HG02938 (cell line): ENCODE measurements at regions not wholly inside any gene's neighbourhood (a gene's known extent, or its start where the extent isn't known, plus 50 kb on each side); places are given as distances from the start of the nearest gene placed in this dataset.
"Not testable (repeated sequence)": the region's sequence is repeated elsewhere in the genome, so short reads cannot be mapped to it uniquely, and the experiment has no call there.

Experiments
- ATAC-seq: cut with Tn5 transposase; IDR thresholded peaks from one replicate; pipeline ENCODE4 v1.9.1; 2021; ENCODE audit warnings: mild to moderate bottlenecking, moderate library complexity; ENCODE audit not compliant: unreplicated experiment

DNA sequence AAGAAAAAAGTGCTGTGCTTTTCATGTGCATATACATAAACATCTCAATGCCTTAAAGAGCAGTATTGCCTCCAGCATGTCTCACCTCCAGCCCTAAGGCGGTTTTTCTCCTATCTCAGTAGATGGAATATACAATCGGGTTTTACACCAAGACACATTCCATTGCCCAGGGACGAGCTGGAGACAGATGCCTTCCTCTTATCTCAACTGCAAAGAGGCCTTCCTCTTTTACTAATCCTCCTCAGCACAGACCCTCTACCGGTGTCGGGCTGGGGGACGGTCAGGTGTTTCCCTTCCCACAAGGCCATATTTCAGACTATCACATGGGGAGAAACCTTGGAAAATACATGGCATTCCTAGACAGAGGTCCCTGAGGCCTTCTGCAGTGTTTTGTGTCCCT is 385.3 kb downstream of the AMY1C start:
- not testable (repeated sequence) for ATAC-seq

DNA sequence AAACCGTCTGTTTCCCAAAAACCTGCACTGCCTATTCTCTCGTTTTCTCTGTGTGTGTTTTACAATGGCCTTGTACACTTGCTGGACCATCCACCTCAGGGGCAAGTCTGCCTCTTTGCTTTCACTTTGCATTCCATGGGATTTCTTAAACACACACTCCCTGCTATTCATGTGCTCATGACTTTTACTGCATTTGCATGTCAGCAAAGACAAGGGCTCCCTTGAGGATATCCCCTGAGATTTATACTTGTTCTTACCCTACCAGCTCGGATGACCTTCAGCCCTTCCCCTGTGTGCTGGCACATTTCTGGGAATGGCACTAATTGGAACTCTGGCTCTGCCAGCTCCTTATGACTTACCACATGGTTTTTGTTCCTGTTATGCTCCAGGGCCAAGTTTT is 386.9 kb downstream of the AMY1C start:
- no peak for ATAC-seq

DNA sequence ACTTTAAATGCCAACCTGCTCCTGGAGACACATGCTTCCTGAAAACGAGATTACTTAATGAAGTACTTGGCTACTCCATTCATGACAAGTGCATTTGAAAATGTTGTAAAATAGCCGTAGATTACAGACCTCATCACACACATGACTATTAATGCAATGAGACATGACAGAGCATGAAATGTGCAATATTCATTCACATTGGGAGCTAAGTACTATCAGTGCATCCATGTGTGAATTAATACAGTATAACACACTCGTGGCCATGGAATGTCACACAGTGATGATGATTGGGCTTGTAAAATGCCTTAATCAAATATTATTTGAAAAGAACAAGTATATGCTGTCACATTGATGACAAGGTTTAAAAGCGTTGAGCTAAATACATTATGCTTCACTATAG is 407.0 kb downstream of the AMY1C start:
- ATAC-seq, result no peak

DNA sequence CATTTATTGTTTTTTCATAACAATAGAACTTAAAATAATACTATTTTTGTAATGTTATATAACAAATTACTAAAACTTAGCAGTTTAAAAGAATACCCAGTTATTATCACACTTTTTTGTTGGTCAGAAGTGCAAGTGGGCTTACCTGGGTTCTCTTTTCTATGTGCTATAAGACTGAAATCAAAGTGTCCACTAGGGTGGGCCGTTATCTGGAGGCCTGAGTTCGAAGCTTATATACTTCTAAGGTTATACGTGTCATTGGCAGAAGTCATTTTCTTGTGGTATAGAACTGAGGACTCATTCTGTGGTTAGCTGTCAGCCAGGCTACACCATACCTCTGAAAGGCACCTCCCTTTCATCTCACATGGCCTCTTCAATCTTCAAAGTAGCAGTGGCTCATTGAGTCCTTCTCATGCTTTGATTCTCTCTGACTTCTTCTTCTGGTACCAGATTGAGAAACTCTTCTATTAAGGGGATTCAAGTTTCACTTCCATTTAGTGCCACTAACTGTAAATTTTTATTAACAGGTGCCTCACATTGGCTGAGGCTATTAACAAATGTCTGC is 414.3 kb downstream of the AMY1C start:
- ATAC-seq, result no peak

DNA sequence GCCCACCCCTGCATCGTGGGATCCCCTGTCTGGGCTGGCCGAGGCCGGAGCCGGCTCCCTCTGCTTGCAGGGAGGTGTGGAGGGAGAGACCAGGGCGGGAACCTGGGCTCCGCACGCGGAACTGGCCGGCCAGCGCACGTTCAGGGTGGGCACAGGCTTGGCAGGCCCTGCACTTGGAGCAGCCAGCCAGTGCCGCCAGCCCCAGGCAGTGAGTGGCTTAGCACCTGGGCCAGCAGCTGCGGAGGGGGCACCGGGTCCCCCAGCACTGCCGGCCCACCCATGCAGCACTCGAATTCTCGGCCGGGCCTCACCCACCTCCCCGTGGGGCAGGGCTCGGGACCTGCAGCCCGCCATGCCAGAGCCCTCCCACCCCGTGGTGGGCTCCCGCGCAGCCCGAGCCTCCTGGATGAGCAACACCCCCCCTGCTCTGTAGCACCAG is 422.6 kb downstream of the AMY1C start:
- ATAC-seq, result no peak

DNA sequence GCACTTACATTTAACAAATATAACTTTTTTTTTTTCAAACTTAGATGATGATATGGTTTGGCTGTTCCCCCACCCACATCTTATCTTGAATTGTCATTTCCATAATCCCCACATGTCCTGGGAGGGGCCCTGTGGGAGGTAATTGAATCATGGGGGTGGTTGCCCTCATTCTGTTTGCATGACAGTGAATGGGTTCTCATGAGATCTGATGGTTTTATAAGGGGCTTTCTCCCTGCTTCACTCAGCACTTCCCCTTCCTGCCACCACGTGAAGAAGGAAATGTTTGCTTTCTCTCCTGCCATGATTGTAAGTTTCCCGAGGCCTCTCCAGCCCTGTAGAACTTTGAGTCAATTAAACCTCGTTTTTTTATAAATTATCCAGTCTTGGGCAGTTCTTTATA is 432.6 kb downstream of the AMY1C start:
- ATAC-seq, result no peak

DNA sequence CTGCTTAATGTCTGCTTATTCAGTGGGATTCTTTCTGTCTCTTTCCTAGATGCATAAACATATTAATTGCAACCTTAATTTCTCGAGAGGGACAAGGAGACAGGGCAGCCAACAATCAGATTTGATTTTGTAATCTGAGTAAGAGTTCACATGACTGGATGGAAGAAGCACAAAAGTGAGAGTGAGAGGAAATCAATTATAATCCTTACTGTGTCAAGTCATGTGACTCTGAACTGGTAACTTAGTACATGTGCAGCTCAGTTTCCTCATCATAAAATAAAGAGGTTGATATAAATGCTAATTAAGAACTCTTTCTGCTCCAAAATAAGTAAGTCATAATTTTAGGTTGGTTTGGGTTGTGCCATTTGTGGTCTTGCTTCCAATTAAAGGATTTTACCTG is 439.5 kb downstream of the AMY1C start:
- no peak for ATAC-seq

DNA sequence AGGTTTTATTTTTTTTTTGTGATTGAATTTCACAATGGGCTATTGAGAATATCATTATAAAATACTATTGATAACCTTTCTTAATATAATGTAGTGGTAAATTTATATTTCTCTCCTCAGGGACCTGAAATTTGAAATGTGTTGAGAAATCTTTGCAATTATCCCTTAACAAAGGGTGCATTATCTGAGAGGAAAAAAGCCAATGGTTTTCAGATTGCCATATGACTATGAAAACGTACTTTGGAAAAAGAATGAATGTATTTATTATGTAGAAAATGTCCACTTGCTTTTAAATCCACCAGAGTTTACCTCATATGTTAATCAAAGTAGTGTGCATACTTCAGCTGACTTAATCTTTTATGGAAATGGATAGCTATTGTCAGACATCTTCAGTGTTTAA is 441.1 kb downstream of the AMY1C start:
- no peak for ATAC-seq

DNA sequence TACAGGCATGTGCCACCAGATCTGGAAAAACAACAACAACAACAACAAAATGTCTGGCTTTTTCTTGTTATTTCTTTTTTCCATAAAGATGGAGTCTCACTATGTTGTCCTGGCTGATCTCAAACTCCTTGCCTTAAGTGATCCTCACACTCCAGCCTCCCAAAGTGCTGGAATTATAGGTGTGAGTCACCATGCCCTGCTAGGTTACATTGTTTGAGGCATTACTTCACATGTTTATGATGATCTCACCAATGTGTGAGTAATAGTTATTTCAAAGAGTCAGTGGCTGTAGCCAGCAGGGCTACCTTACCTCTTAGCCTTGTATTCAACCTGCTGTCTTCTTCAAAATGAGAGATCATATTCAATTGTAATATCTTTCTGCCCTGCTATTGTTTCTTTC is 445.7 kb downstream of the AMY1C start:
- no peak for ATAC-seq

DNA sequence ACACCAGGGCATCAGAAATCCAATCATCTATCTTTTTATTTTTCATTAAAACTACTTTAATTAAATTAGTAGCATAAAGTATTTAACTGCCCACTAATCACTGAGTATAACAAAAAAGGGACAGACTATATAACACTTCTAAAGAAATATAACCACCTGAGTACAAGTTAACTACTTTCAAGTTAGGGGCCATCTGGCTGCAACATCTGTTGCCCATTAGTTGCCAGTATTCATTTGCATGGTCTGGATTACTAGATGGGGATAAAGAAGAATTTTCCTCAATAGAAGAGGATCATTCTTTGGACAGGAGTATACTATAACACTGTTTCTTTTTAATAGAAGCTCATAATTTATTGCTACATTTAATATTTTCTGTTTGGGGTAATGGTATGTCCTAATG is 446.4 kb downstream of the AMY1C start:
- no peak for ATAC-seq

DNA sequence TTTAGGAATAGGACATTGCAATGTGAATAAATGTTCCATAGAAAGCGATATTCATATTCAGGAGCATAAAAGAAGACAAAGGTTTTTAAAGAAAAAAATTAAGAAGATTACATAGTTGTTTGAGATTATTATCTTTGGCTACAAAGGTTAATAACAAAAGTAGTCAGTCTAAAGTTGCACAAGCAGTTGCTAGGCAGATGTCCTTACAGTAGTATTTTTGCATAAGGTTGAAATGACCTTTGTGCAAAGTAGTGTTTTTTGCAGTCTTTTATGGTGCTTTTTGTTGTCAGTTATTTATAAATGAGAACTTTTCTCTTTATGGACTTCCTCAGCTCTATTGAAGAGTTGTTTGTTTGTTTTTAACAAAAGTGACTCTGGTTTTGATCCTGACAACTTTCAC is 447.8 kb downstream of the AMY1C start:
- ATAC-seq, result no peak

DNA sequence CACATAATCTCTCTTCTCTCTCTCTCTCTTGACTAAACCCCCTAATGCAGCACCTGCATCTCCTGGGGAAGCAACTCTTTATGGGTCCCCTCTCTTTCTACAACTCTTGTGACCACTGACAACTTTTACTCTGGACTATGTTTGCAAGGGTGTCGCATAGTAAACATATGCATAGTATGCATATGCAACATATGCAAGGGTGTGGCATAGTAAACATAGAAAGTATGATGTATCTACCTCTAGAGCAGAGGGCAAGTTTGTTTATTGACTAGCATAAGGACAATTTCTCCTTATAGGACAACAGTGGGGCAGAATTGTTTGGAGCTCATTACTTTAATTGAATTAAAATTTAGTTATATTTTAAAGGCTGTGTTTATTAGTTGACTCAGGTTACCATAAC is 462.5 kb downstream of the AMY1C start:
- ATAC-seq, result no peak

DNA sequence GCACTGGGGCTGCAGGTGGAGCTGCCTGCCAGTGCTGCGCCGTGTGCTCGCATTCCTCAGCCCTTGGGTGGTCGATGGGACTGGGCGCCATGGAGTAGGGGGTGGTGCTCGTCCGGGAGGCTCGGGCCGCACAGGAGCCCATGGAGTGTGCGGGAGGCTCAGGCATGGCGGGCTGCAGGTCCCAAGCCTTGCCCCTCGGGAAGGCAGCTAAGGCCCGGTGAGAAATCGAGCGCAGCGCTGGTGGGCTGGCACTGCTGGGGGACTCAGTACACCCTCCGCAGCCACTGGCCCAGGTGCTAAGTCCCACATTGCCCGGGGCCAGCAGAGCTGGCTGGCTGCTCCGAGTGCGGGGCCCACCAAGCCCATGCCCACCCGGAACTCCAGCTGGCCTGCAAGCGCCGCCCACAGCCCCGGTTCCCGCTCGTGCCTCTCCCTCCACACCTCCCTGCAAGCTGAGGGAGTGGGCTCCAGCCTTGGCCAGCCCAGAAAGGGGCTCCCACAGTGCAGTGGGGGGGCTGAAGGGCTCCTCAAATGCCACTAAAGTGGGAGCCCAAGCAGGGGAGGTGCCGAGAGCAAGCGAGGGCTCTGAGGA is 467.8 kb downstream of the AMY1C start:
- ATAC-seq, result not testable (repeated sequence)

DNA sequence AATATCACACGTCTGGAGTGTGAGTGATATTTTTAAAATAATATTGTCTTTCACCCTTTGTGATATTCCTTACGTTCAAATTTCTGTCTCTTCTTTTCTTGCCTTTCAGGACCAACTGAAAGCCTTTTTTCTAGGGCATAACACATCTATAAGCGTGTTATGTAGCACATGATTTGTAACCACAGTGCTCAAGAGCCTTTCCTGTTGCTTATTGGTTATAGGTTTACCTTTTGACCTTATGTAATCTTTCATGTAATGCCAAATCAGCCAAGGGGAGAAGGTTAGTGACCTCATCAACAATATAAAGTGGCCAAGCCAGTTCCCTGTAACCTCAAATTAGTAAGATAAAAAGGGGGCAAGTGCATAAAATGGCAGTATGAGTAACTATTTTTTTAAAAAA is 480.2 kb downstream of the AMY1C start:
- ATAC-seq, result no peak

DNA sequence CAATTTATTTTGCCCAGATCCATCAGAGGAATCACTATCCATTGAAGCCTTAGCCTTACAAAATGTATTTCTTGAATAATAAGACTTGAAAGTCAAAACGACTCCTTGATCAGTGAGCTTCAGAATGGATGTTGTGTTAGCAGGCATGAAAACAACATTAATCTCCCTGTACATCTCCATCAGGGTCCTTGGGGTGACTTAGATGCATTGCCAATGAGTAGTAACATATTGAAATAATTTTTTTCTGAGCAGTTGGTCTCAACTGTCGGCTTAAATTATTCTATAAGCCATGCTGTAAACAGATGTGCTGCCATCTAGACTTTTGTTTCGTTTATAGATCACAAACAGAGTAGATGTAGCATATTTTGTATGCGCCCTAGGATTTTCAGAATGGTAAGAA is 482.0 kb downstream of the AMY1C start:
- ATAC-seq, result no peak

DNA sequence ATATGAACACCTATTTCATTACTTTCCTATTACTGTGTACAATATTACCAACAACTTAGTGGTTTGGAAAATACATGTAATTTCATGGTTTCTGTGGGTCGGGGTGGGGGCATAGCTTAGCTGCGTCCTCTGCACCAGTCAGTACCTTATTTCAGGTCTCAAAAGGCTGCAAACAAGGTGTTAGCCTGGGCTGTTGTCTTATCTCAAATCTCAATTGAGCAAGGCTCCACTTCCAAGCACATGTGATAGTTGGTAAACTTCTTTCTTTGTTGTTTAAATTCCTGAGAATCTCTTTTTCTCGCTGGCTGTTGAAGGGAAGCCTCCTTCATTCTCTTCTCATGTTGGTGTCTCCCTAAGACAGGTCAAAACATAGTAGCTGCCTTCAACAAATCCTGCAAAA is 485.4 kb downstream of the AMY1C start:
- no peak for ATAC-seq

DNA sequence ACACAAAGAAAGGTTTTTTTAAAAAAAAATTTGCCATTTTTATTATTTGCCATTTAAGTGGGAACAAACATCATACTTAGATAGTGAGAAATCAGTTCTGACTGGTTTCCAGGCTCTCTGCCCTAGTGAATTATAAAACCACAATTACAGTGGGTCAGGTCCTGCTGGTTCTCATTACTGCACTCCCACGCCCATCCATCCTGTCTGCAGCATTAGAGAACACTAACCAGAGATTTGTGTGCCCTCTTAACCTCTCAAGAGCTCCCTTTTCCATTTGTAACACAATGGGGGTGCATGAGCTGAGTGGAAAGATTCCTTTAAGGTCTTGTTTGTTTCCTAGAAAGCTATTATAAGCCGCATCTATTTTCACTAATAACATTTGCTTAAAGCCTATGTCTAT is 489.3 kb downstream of the AMY1C start:
- no peak for ATAC-seq

DNA sequence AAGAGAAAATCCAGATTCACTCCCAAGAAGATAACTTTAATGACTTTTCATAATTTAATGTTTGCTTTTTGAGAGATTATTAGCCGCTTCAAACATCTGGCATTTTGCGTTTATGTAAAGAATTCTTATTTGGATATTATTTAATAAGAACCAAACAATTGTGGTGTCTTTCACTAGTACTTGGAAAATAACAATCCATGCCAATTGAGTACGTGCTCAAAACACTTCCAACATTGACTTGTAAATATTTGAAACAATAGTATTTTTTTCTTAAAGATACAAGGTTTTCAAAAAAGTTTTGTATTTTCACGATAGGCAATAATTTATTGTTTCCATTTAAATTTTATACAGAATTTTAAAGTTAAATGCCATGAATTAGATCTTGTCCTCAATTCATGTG is 498.7 kb downstream of the AMY1C start:
- no peak for ATAC-seq

DNA sequence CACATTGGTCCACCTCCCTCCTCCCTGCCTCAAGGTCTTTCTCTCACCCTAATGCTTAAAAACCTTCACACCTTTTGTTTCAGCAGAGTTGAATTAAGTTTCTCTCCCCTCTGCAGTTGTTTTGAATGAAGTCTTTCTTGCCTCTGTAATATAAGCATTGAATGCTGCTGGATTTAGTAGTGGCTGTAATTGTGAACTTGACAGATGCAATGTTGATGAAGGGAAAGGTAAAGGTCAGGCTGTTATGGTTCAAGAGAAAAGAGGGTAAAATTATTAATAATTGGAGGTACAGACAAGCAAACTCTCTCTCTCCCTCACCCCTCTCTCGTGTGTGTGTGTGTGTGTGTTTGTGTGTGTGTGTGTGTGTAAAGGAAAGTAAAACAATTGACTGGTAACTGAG is 509.8 kb downstream of the AMY1C start:
- ATAC-seq, result no peak

DNA sequence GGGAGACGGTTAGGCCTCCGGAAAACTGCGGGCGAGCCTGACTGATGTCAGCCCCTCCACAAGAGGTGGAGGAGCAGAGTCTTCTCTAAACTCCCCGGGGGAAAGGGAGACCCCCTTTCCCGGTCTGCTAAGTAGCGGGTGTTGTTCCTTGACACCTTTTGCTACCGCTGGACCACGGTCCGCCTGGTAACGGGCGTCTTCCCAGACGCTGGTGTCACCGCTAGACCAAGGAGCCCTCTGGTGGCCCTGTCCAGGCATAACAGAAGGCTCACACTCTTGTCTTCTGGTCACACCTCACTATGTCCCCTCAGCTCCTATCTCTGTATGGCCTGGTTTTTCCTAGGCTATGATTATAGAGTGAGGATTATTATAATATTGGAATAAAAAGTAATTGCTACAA is 513.4 kb downstream of the AMY1C start:
- not testable (repeated sequence) for ATAC-seq

DNA sequence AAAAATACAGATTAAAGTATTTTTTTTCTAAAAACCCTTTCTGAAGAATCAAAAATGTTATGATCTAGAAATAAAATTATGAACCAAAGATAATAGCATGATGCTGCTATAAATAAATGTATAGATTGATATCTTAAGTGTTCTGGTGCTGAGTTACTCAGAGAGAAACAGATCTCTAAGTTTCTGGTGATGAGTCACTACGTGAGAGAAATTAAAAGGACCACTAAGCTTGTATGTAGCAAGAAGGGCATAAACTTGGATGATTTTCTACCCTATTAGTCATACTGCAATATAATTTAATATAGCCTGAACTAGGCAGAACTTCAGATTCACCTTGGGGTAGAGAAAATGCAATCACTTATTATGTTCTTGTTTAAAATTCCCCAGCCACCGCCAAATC is 514.8 kb downstream of the AMY1C start:
- no peak for ATAC-seq

DNA sequence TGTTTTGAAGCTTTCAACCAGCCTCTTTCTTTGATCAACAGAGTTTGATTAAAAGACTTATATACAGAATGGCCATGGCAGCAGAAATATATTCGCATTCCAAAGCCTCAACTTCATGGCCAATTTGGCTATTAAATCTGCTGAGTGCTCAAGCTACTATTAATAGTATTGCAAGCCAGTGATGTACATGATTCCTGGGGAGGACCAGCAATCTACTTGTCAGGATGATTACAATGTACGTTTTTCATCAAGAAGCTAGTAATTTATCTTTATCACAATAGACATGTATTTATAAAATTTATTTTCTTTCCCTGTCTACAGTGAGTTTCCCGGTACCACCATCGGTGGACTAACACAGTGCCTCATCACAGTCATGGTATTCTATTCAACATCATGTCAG is 515.5 kb downstream of the AMY1C start:
- ATAC-seq, result no peak

DNA sequence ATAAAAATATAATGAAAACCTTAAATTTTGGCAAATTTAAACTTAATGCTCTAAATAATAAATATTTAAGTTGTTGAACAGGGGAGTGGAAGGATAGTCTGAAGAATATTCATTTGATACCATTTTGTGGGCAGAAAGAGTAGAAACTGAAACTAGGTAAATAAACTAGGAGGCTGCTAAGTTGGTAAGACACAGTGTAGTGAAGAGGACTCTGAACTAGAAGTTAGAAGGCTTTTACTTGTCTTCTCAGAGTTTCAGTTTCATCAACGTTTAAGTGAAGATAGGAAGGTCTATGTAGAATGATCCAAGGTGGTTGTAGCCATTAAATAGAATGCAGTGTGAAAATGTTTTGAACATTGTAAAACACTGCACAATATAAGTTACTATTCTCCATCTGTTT is 516.9 kb downstream of the AMY1C start:
- ATAC-seq, result peak; percentile 85
